ENCODE measurements at regions not wholly inside any gene's neighbourhood (a gene's known extent, or its start where the extent isn't known, plus 50 kb on each side); places are given as distances from the start of the nearest gene placed in this dataset.

- WGBS (ENCODE audit: insufficient coverage): no CpG with 5 or more reads among the region's 4 CpGs
- peaks cover 25% of the 10 kb centered on the region for H3K27me3 ChIP-seq (ENCODE audit: control insufficient read depth, insufficient read depth, low read length)
- no peaks in the 10 kb centered on the region for H3K36me3 ChIP-seq (ENCODE audit: control insufficient read depth, insufficient read depth, low read length)
- H3K4me3 ChIP-seq (ENCODE audit: low read length): no peak overlapping the region
- H3K9me3 ChIP-seq (replicated peaks; ENCODE audit: control insufficient read depth, low read depth, low read length): no peaks in the 10 kb centered on the region
- H3K4me1 ChIP-seq (ENCODE audit: control insufficient read depth, insufficient read depth, low read length): no peaks in the 10 kb centered on the region
- H3K27ac ChIP-seq (ENCODE audit: low read length): no peak overlapping the region
- DNase-seq: no peak
Measured at GRCh38 chr11:116485425-116485824, 287.4 kb downstream of the BUD13 start.

- Histone ChIP-seq H3K36me3 (ENCODE audit: control insufficient read depth, insufficient read depth, low read length) (no peaks in the 10 kb centered on the region), H3K4me3 (ENCODE audit: low read length) (no peak overlapping the region), H3K9me3 (replicated peaks; ENCODE audit: control insufficient read depth, low read depth, low read length) (no peaks in the 10 kb centered on the region), H3K27ac (ENCODE audit: low read length) (no peak overlapping the region), H3K27me3 (ENCODE audit: control insufficient read depth, insufficient read depth, low read length) (peaks cover 12% of the 10 kb centered on the region), H3K4me1 (ENCODE audit: control insufficient read depth, insufficient read depth, low read length) (no peaks in the 10 kb centered on the region)
- WGBS (ENCODE audit: insufficient coverage): 73% methylated on average over 4 of the region's 4 CpGs
- DNase-seq: no peak
Measured at GRCh38 chr11:116482716-116483115, 290.1 kb downstream of the BUD13 start.

- DNase-seq: no peak
- H3K4me3 ChIP-seq (ENCODE audit: low read length): no peak overlapping the region
- H3K36me3 ChIP-seq (ENCODE audit: control insufficient read depth, insufficient read depth, low read length): no peaks in the 10 kb centered on the region
- H3K27ac ChIP-seq (ENCODE audit: low read length): no peak overlapping the region
- peaks cover 9% of the 10 kb centered on the region for H3K27me3 ChIP-seq (ENCODE audit: control insufficient read depth, insufficient read depth, low read length)
- no peaks in the 10 kb centered on the region for H3K9me3 ChIP-seq (replicated peaks; ENCODE audit: control insufficient read depth, low read depth, low read length)
- 82% methylated on average over 2 of the region's 3 CpGs for WGBS (ENCODE audit: insufficient coverage)
- H3K4me1 ChIP-seq (ENCODE audit: control insufficient read depth, insufficient read depth, low read length): no peaks in the 10 kb centered on the region
Measured at GRCh38 chr11:116481126-116481675, 291.6 kb downstream of the BUD13 start.

- H3K9me3 ChIP-seq (replicated peaks; ENCODE audit: control insufficient read depth, low read depth, low read length): no peaks in the 10 kb centered on the region
- 72% methylated on average over 5 of the region's 7 CpGs for WGBS (ENCODE audit: insufficient coverage)
- no peak overlapping the region for H3K4me3 ChIP-seq (ENCODE audit: low read length)
- H3K27me3 ChIP-seq (ENCODE audit: control insufficient read depth, insufficient read depth, low read length): peaks cover 6% of the 10 kb centered on the region
- no peaks in the 10 kb centered on the region for H3K4me1 ChIP-seq (ENCODE audit: control insufficient read depth, insufficient read depth, low read length)
- no peaks in the 10 kb centered on the region for H3K36me3 ChIP-seq (ENCODE audit: control insufficient read depth, insufficient read depth, low read length)
- DNase-seq: no peak
- H3K27ac ChIP-seq (ENCODE audit: low read length): no peak overlapping the region
Measured at GRCh38 chr11:116478669-116479668, 293.8 kb downstream of the BUD13 start.

GRCh38 chr11:116478205-116478604, 294.6 kb downstream of the BUD13 start:
- Histone ChIP-seq H3K4me3 (ENCODE audit: low read length) (no peak overlapping the region), H3K27ac (ENCODE audit: low read length) (no peak overlapping the region), H3K36me3 (ENCODE audit: control insufficient read depth, insufficient read depth, low read length) (no peaks in the 10 kb centered on the region), H3K27me3 (ENCODE audit: control insufficient read depth, insufficient read depth, low read length) (peaks cover 6% of the 10 kb centered on the region), H3K4me1 (ENCODE audit: control insufficient read depth, insufficient read depth, low read length) (no peaks in the 10 kb centered on the region), H3K9me3 (replicated peaks; ENCODE audit: control insufficient read depth, low read depth, low read length) (no peaks in the 10 kb centered on the region)
- WGBS (ENCODE audit: insufficient coverage): 71% methylated on average over 3 of the region's 8 CpGs
- no peak for DNase-seq

GRCh38 chr11:116473790-116474346, 298.9 kb downstream of the BUD13 start:
- WGBS (ENCODE audit: insufficient coverage): 47% methylated on average over 3 of the region's 3 CpGs

GRCh38 chr11:116473206-116473769, 299.5 kb downstream of the BUD13 start:
- Histone ChIP-seq H3K36me3 (ENCODE audit: control insufficient read depth, insufficient read depth, low read length) (no peaks in the 10 kb centered on the region), H3K27ac (ENCODE audit: low read length) (no peak overlapping the region), H3K9me3 (replicated peaks; ENCODE audit: control insufficient read depth, low read depth, low read length) (no peaks in the 10 kb centered on the region), H3K4me1 (ENCODE audit: control insufficient read depth, insufficient read depth, low read length) (no peaks in the 10 kb centered on the region), H3K27me3 (ENCODE audit: control insufficient read depth, insufficient read depth, low read length) (peaks cover 3% of the 10 kb centered on the region), H3K4me3 (ENCODE audit: low read length) (no peak overlapping the region)
- no peak for DNase-seq
- 0% methylated on average over 1 of the region's 1 CpG for WGBS (ENCODE audit: insufficient coverage)

More at GRCh38 chr11:116473790-116474346, 298.9 kb downstream of the BUD13 start:
- no peaks in the 10 kb centered on the region for H3K36me3 ChIP-seq (ENCODE audit: control insufficient read depth, insufficient read depth, low read length)
- H3K27me3 ChIP-seq (ENCODE audit: control insufficient read depth, insufficient read depth, low read length): peaks cover 3% of the 10 kb centered on the region
- DNase-seq: no peak
- no peak overlapping the region for H3K27ac ChIP-seq (ENCODE audit: low read length)
- H3K4me3 ChIP-seq (ENCODE audit: low read length): no peak overlapping the region
- H3K9me3 ChIP-seq (replicated peaks; ENCODE audit: control insufficient read depth, low read depth, low read length): no peaks in the 10 kb centered on the region
- H3K4me1 ChIP-seq (ENCODE audit: control insufficient read depth, insufficient read depth, low read length): no peaks in the 10 kb centered on the region

- Histone ChIP-seq H3K36me3 (ENCODE audit: control insufficient read depth, insufficient read depth, low read length) (no peaks in the 10 kb centered on the region), H3K9me3 (replicated peaks; ENCODE audit: control insufficient read depth, low read depth, low read length) (no peaks in the 10 kb centered on the region), H3K4me3 (ENCODE audit: low read length) (no peak overlapping the region), H3K4me1 (ENCODE audit: control insufficient read depth, insufficient read depth, low read length) (no peaks in the 10 kb centered on the region), H3K27ac (ENCODE audit: low read length) (no peak overlapping the region), H3K27me3 (ENCODE audit: control insufficient read depth, insufficient read depth, low read length) (peaks cover 2% of the 10 kb centered on the region)
- DNase-seq: no peak
- WGBS (ENCODE audit: insufficient coverage): no CpG with 5 or more reads among the region's 1 CpG
Measured at GRCh38 chr11:116472651-116473050, 300.1 kb downstream of the BUD13 start.

GRCh38 chr11:116471608-116472256, 301.1 kb downstream of the BUD13 start:
- Histone ChIP-seq H3K27me3 (ENCODE audit: control insufficient read depth, insufficient read depth, low read length) (peaks cover 2% of the 10 kb centered on the region), H3K4me3 (ENCODE audit: low read length) (no peak overlapping the region), H3K27ac (ENCODE audit: low read length) (no peak overlapping the region), H3K4me1 (ENCODE audit: control insufficient read depth, insufficient read depth, low read length) (no peaks in the 10 kb centered on the region), H3K36me3 (ENCODE audit: control insufficient read depth, insufficient read depth, low read length) (no peaks in the 10 kb centered on the region), H3K9me3 (replicated peaks; ENCODE audit: control insufficient read depth, low read depth, low read length) (no peaks in the 10 kb centered on the region)
- no CpG with 5 or more reads among the region's 3 CpGs for WGBS (ENCODE audit: insufficient coverage)
- no peak for DNase-seq

Measured in muscle of leg (tissue), 3 donors.